ENCODE measurements at regions not wholly inside any gene's neighbourhood (a gene's known extent, or its start where the extent isn't known, plus 50 kb on each side); places are given as distances from the start of the nearest gene placed in this dataset.

GRCh38 chr9:87445646-87446045 is 52.0 kb upstream of the DAPK1 start:
- no peak overlapping the region for H3K27ac ChIP-seq
- no peaks in the 10 kb centered on the region for H3K36me3 ChIP-seq
- H3K4me3 ChIP-seq, result no peak overlapping the region
- no peaks in the 10 kb centered on the region for H3K9me3 ChIP-seq
- ATAC-seq (ENCODE audit: insufficient number of reproducible peaks, low FRiP score, low read depth) (no peak), DNase-seq (ENCODE audit: low spot score) (no peak)
- TF ChIP-seq CTCF (IDR thresholded peaks at IDR 0.05), result no peak
- no peaks in the 10 kb centered on the region for H3K4me1 ChIP-seq (ENCODE audit: control insufficient read depth in 1 of 2, low read depth in 2 of 2)
- no peaks in the 10 kb centered on the region for H3K27me3 ChIP-seq (replicated peaks; ENCODE audit: insufficient read depth)

GRCh38 chr9:87446527-87446926 is 51.1 kb upstream of the DAPK1 start:
- H3K27me3 ChIP-seq (replicated peaks; ENCODE audit: insufficient read depth), result no peaks in the 10 kb centered on the region
- ATAC-seq (ENCODE audit: insufficient number of reproducible peaks, low FRiP score, low read depth) (no peak), DNase-seq (ENCODE audit: low spot score) (no peak)
- TF ChIP-seq CTCF (IDR thresholded peaks at IDR 0.05), result no peak
- H3K4me3 ChIP-seq, result no peak overlapping the region
- H3K4me1 ChIP-seq (ENCODE audit: control insufficient read depth in 1 of 2, low read depth in 2 of 2), result no peaks in the 10 kb centered on the region
- no peaks in the 10 kb centered on the region for H3K36me3 ChIP-seq
- no peaks in the 10 kb centered on the region for H3K9me3 ChIP-seq
- H3K27ac ChIP-seq, result no peak overlapping the region

GRCh38 chr9:87447547-87448432 is 49.9 kb upstream of the DAPK1 start:
- DNase-seq (ENCODE audit: low spot score), result no peak
- Histone ChIP-seq H3K4me3 (no peak overlapping the region), H3K4me1 (ENCODE audit: control insufficient read depth in 1 of 2, low read depth in 2 of 2) (no peaks in the 10 kb centered on the region), H3K36me3 (no peaks in the 10 kb centered on the region), H3K27me3 (replicated peaks; ENCODE audit: insufficient read depth) (no peaks in the 10 kb centered on the region), H3K9me3 (no peaks in the 10 kb centered on the region), H3K27ac (no peak overlapping the region)
- ATAC-seq (ENCODE audit: insufficient number of reproducible peaks, low FRiP score, low read depth), result no peak
- no peak for TF ChIP-seq CTCF (IDR thresholded peaks at IDR 0.05)
